ENCODE measurements at regions not wholly inside any gene's neighbourhood (a gene's known extent, or its start where the extent isn't known, plus 50 kb on each side); places are given as distances from the start of the nearest gene placed in this dataset.
A peak's percentile ranks its signal among the peaks of the same experiment; 100 is the strongest.

GRCh38 chr10:15427843-15428414, 56.8 kb upstream of the FAM171A1 start:
- TF ChIP-seq CTCF (IDR thresholded peaks at IDR 0.05; ENCODE audit: low read length) (peak; percentile 64), EZH2 (IDR thresholded peaks at IDR 0.05; ENCODE audit: borderline replicate concordance, low read length) (no peak)

Data from OCI-LY1 (cell line).